ENCODE measurements at regions not wholly inside any gene's neighbourhood (a gene's known extent, or its start where the extent isn't known, plus 50 kb on each side); places are given as distances from the start of the nearest gene placed in this dataset.

DNA sequence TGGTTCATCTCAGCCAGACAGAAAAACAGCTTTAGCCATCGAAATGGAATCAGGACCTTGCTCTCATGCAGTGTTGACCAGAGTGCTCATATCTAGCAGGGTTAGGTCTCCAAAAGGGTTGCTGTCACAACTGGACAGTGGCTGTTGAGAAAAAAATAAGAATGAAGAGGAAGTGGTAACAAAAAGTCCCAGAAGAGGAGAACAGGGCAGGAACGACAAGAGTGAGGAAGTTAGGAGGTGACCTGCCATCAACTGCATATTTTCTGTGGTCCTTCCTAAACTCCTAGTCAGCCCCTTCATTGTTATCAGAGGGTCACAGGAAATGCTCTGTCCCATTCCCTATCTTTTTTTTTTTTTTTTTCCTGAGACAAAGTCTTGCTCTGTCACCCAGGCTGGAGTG lies 188.1 kb upstream of the LINC00305 start:
- Histone ChIP-seq H3K27ac (no peak overlapping the region), H3K9me3 (no peaks in the 10 kb centered on the region), H3K4me1 (no peaks in the 10 kb centered on the region), H3K4me3 (no peak overlapping the region), H3K27me3 (no peaks in the 10 kb centered on the region), H3K36me3 (no peaks in the 10 kb centered on the region)
- intact Hi-C loops (cut with DNase I; ENCODE audit: low total_unique reads) = no loop called here
- no peak for DNase-seq (ENCODE audit: low spot score in 2 of 2)
- TF ChIP-seq POLR2A (IDR thresholded peaks at IDR 0.05) (no peak), POLR2AphosphoS5 (IDR thresholded peaks at IDR 0.05) (no peak), CTCF (IDR thresholded peaks at IDR 0.05) (no peak)

DNA sequence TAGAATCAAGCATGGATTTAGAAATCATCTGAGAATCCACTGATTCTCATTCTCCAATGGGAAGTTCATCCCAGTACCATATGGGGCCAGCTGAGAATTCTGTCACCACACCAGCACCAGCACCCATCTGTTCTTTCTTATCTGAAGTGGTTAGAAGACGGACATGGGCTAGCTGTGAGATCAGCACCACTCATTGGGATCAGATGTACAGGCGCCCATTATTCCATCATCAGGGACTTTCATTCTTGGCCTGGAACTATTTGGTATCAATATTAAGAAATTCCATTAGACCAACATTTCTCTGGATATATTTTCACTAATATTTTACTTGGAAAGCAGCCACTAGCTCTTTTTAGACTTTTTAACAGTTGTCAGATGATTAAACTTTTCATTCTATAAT lies 185.9 kb upstream of the LINC00305 start:
- no peaks in the 10 kb centered on the region for H3K27me3 ChIP-seq
- no peak overlapping the region for H3K27ac ChIP-seq
- H3K4me1 ChIP-seq = no peaks in the 10 kb centered on the region
- no peak for DNase-seq (ENCODE audit: low spot score in 2 of 2)
- H3K9me3 ChIP-seq = no peaks in the 10 kb centered on the region
- no peak for TF ChIP-seq CTCF (IDR thresholded peaks at IDR 0.05)
- TF ChIP-seq POLR2AphosphoS5 (IDR thresholded peaks at IDR 0.05) = no peak
- TF ChIP-seq POLR2A (IDR thresholded peaks at IDR 0.05) = no peak
- intact Hi-C loops (cut with DNase I; ENCODE audit: low total_unique reads) = no loop called here
- no peaks in the 10 kb centered on the region for H3K36me3 ChIP-seq
- H3K4me3 ChIP-seq = no peak overlapping the region

GRCh38 chr18:64333584-64333983 lies 184.7 kb upstream of the LINC00305 start:
- Histone ChIP-seq H3K27me3 (no peaks in the 10 kb centered on the region), H3K4me3 (no peak overlapping the region), H3K27ac (no peak overlapping the region), H3K9me3 (no peaks in the 10 kb centered on the region), H3K4me1 (no peaks in the 10 kb centered on the region), H3K36me3 (no peaks in the 10 kb centered on the region)
- no peak for TF ChIP-seq POLR2AphosphoS5 (IDR thresholded peaks at IDR 0.05)
- TF ChIP-seq POLR2A (IDR thresholded peaks at IDR 0.05) = no peak
- intact Hi-C loops (cut with DNase I; ENCODE audit: low total_unique reads) = no loop called here
- no peak for DNase-seq (ENCODE audit: low spot score in 2 of 2)

- no peaks in the 10 kb centered on the region for H3K36me3 ChIP-seq
- H3K9me3 ChIP-seq = no peaks in the 10 kb centered on the region
- H3K4me3 ChIP-seq = no peak overlapping the region
- H3K27me3 ChIP-seq = no peaks in the 10 kb centered on the region
- no peak for TF ChIP-seq POLR2A (IDR thresholded peaks at IDR 0.05)
- no peak for TF ChIP-seq POLR2AphosphoS5 (IDR thresholded peaks at IDR 0.05)
- TF ChIP-seq CTCF (IDR thresholded peaks at IDR 0.05) = no peak
- intact Hi-C loops (cut with DNase I; ENCODE audit: low total_unique reads) = no loop called here
- DNase-seq (ENCODE audit: low spot score in 2 of 2) = no peak
- no peaks in the 10 kb centered on the region for H3K4me1 ChIP-seq
- H3K27ac ChIP-seq = peak overlapping the region in 1 of 2 donors; percentile 12
Observed at GRCh38 chr18:64332835-64333234, 183.9 kb upstream of the LINC00305 start.

GRCh38 chr18:64331419-64331818 lies 182.5 kb upstream of the LINC00305 start:
- H3K9me3 ChIP-seq = no peaks in the 10 kb centered on the region
- no peaks in the 10 kb centered on the region for H3K4me1 ChIP-seq
- TF ChIP-seq POLR2AphosphoS5 (IDR thresholded peaks at IDR 0.05) (no peak), CTCF (IDR thresholded peaks at IDR 0.05) (no peak), POLR2A (IDR thresholded peaks at IDR 0.05) (no peak)
- no peaks in the 10 kb centered on the region for H3K27me3 ChIP-seq
- intact Hi-C loops (cut with DNase I; ENCODE audit: low total_unique reads) = no loop called here
- H3K36me3 ChIP-seq = no peaks in the 10 kb centered on the region
- H3K27ac ChIP-seq = no peak overlapping the region
- H3K4me3 ChIP-seq = no peak overlapping the region
- no peak for DNase-seq (ENCODE audit: low spot score in 2 of 2)

DNA sequence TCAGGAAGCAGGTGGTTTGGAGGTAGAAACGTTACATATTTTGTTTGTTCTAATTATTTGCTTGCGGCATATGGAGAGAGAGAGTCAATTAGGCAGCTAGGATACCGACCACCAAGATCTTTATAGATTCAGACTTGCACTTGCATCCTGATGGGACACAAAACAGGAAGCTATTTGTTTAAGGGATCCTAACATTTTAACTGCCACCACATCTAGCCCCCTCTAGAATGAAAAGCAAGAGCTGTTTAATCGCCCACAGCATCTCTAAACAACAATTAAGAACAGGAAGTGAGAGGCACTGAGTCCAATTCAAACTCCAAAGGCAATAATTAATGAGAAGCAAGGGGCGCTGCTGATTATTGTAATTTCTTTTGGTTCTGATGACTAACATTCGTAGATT lies 182.0 kb upstream of the LINC00305 start:
- Histone ChIP-seq H3K36me3 (no peaks in the 10 kb centered on the region), H3K4me3 (no peak overlapping the region), H3K27ac (no peak overlapping the region), H3K9me3 (no peaks in the 10 kb centered on the region), H3K27me3 (no peaks in the 10 kb centered on the region), H3K4me1 (no peaks in the 10 kb centered on the region)
- no peak for TF ChIP-seq CTCF (IDR thresholded peaks at IDR 0.05)
- TF ChIP-seq POLR2A (IDR thresholded peaks at IDR 0.05) = no peak
- no peak for TF ChIP-seq POLR2AphosphoS5 (IDR thresholded peaks at IDR 0.05)
- intact Hi-C loops (cut with DNase I; ENCODE audit: low total_unique reads) = no loop called here
- no peak for DNase-seq (ENCODE audit: low spot score in 2 of 2)
